ENCODE measurements at regions not wholly inside any gene's neighbourhood (a gene's known extent, or its start where the extent isn't known, plus 50 kb on each side); places are given as distances from the start of the nearest gene placed in this dataset.

GRCh38 chr18:2396162-2396505 lies 175.2 kb downstream of the METTL4 start:
- no peak for TF ChIP-seq CTCF (IDR thresholded peaks at IDR 0.05; ENCODE audit: insufficient read depth, low read depth, low read length, missing control alignments)
- no peak for DNase-seq (ENCODE audit: low read depth)
- no peak overlapping the region for H3K4me3 ChIP-seq (ENCODE audit: low read length)

GRCh38 chr18:2400701-2401196 lies 170.6 kb downstream of the METTL4 start:
- TF ChIP-seq CTCF (IDR thresholded peaks at IDR 0.05; ENCODE audit: insufficient read depth, low read depth, low read length, missing control alignments): no peak

GRCh38 chr18:2402084-2402483 lies 169.2 kb downstream of the METTL4 start:
- no peak for DNase-seq (ENCODE audit: low read depth)
- TF ChIP-seq CTCF (IDR thresholded peaks at IDR 0.05; ENCODE audit: insufficient read depth, low read depth, low read length, missing control alignments): no peak
- H3K4me3 ChIP-seq (ENCODE audit: low read length): no peak overlapping the region

More at GRCh38 chr18:2400701-2401196, 170.6 kb downstream of the METTL4 start:
- H3K4me3 ChIP-seq (ENCODE audit: low read length): no peak overlapping the region
- no peak for DNase-seq (ENCODE audit: low read depth)

- DNase-seq (ENCODE audit: low read depth): no peak
- no peak overlapping the region for H3K4me3 ChIP-seq (ENCODE audit: low read length)
- TF ChIP-seq CTCF (IDR thresholded peaks at IDR 0.05; ENCODE audit: insufficient read depth, low read depth, low read length, missing control alignments): no peak
Measured at GRCh38 chr18:2406544-2406943, 164.8 kb downstream of the METTL4 start.

- DNase-seq (ENCODE audit: low read depth): no peak
- no peak overlapping the region for H3K4me3 ChIP-seq (ENCODE audit: low read length)
- TF ChIP-seq CTCF (IDR thresholded peaks at IDR 0.05; ENCODE audit: insufficient read depth, low read depth, low read length, missing control alignments): no peak
Measured at GRCh38 chr18:2407961-2408360, 163.3 kb downstream of the METTL4 start.

GRCh38 chr18:2409906-2410305 lies 161.4 kb downstream of the METTL4 start:
- DNase-seq (ENCODE audit: low read depth): peak; percentile 77
- no peak overlapping the region for H3K4me3 ChIP-seq (ENCODE audit: low read length)
- no peak for TF ChIP-seq CTCF (IDR thresholded peaks at IDR 0.05; ENCODE audit: insufficient read depth, low read depth, low read length, missing control alignments)

- H3K4me3 ChIP-seq (ENCODE audit: low read length): no peak overlapping the region
- TF ChIP-seq CTCF (IDR thresholded peaks at IDR 0.05; ENCODE audit: insufficient read depth, low read depth, low read length, missing control alignments): no peak
- peak; percentile 74 for DNase-seq (ENCODE audit: low read depth)
Measured at GRCh38 chr18:2410688-2411087, 160.6 kb downstream of the METTL4 start.
